Nephron progenitor cell (in vitro differentiated cells): ENCODE measurements at regions not wholly inside any gene's neighbourhood (a gene's known extent, or its start where the extent isn't known, plus 50 kb on each side); places are given as distances from the start of the nearest gene placed in this dataset.

Experiments used
- DNase-seq: peaks from one replicate; pipeline ENCODE4 v3.0.0; 2021
- H3K27ac Mint-ChIP-seq: 2 replicates; pipeline ENCODE4 v1.8.0; 2021; ENCODE audit warnings: mild to moderate bottlenecking, moderate library complexity, mixed read lengths
- H3K27me3 Mint-ChIP-seq: 2 replicates; pipeline ENCODE4 v1.8.0; 2021; ENCODE audit warnings: mild to moderate bottlenecking, low read depth, mixed read lengths; ENCODE audit not compliant: poor library complexity
- H3K36me3 Mint-ChIP-seq: 2 replicates; pipeline ENCODE4 v1.8.0; 2021; ENCODE audit warnings: low read depth, mixed read lengths
- H3K4me1 Mint-ChIP-seq: 2 replicates; pipeline ENCODE4 v1.8.0; 2021; ENCODE audit warnings: mixed read lengths
- H3K4me3 Mint-ChIP-seq: 2 replicates; pipeline ENCODE4 v1.8.0; 2021; ENCODE audit warnings: mild to moderate bottlenecking, moderate library complexity, mixed read lengths
- H3K9me3 Mint-ChIP-seq: 2 replicates; pipeline ENCODE4 v1.8.0; 2021; ENCODE audit warnings: mild to moderate bottlenecking, moderate library complexity, mixed read lengths
- TF ChIP-seq, protein P1 (sequence below): fragments of 200-600 bp; sonication (generic); IDR thresholded peaks from 2 replicates; pipeline ENCODE4 v1.5.0; 2021; ENCODE audit warnings: antibody characterized with exemption

GRCh38 chr13:97133554-97133953, 88.6 kb upstream of the MBNL2 start:
- Mint-ChIP-seq H3K27ac (no peak overlapping the region), H3K4me1 (peaks cover 26% of the 10 kb centered on the region), H3K36me3 (no peaks in the 10 kb centered on the region), H3K27me3 (peaks cover 7% of the 10 kb centered on the region), H3K4me3 (no peak overlapping the region), H3K9me3 (no peaks in the 10 kb centered on the region)
- TF ChIP-seq, protein P1, sequence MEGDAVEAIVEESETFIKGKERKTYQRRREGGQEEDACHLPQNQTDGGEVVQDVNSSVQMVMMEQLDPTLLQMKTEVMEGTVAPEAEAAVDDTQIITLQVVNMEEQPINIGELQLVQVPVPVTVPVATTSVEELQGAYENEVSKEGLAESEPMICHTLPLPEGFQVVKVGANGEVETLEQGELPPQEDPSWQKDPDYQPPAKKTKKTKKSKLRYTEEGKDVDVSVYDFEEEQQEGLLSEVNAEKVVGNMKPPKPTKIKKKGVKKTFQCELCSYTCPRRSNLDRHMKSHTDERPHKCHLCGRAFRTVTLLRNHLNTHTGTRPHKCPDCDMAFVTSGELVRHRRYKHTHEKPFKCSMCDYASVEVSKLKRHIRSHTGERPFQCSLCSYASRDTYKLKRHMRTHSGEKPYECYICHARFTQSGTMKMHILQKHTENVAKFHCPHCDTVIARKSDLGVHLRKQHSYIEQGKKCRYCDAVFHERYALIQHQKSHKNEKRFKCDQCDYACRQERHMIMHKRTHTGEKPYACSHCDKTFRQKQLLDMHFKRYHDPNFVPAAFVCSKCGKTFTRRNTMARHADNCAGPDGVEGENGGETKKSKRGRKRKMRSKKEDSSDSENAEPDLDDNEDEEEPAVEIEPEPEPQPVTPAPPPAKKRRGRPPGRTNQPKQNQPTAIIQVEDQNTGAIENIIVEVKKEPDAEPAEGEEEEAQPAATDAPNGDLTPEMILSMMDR = no peak
- DNase-seq = no peak

DNA sequence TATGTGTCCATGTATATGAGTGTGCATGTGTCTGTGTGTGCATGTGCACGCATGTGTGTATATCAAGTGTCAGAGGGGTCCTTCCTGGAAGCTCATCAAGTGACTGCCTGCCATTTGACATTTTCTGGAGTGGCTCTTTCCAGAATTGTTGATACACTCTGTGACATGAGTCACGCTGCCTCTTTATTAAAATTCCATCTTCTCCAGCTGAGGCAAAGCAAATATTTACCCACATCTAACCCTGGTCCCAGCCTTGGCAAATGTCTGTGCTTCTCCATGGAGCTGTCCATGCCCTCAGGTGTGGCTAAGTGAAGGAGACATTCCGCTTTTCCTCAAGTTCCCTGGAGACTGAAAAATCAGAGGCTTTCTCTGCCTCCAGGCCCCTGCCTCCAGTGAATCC, 88.2 kb upstream of the MBNL2 start:
- H3K36me3 Mint-ChIP-seq = no peaks in the 10 kb centered on the region
- H3K9me3 Mint-ChIP-seq = no peaks in the 10 kb centered on the region
- H3K27ac Mint-ChIP-seq = no peak overlapping the region
- no peak overlapping the region for H3K4me3 Mint-ChIP-seq
- TF ChIP-seq, protein P1 = no peak
- peaks cover 26% of the 10 kb centered on the region for H3K4me1 Mint-ChIP-seq
- no peak for DNase-seq
- H3K27me3 Mint-ChIP-seq = peaks cover 7% of the 10 kb centered on the region

- H3K9me3 Mint-ChIP-seq = no peaks in the 10 kb centered on the region
- TF ChIP-seq, protein P1 = no peak
- no peak overlapping the region for H3K4me3 Mint-ChIP-seq
- H3K4me1 Mint-ChIP-seq = peaks cover 26% of the 10 kb centered on the region
- H3K27ac Mint-ChIP-seq = no peak overlapping the region
- no peaks in the 10 kb centered on the region for H3K36me3 Mint-ChIP-seq
- peaks cover 7% of the 10 kb centered on the region for H3K27me3 Mint-ChIP-seq
- no peak for DNase-seq
These were observed 87.6 kb upstream of the MBNL2 start for GRCh38 chr13:97134364-97135095.

DNA sequence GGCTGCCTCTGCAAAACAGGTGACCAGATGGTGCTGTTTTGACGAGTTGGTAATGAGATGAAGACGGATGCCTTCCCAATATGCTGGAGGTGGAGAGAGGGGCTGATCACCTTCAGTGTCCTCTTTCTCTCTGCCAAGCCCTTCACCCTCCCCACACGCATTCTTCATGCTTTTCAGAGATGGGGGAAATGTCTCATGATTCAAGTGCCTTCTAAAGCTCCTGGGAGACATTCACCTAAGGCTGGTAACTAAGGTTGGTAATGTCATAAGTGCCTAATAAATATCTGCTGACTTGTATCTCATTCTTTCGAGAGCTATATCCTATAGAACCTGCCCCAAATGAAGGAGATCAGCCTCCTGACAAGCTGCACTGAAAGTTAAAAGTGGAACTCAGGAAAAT, 86.2 kb upstream of the MBNL2 start:
- H3K36me3 Mint-ChIP-seq = no peaks in the 10 kb centered on the region
- peaks cover 28% of the 10 kb centered on the region for H3K4me1 Mint-ChIP-seq
- H3K4me3 Mint-ChIP-seq = no peak overlapping the region

GRCh38 chr13:97136418-97136817, 85.7 kb upstream of the MBNL2 start:
- Mint-ChIP-seq H3K27ac (no peak overlapping the region), H3K4me3 (no peak overlapping the region), H3K36me3 (no peaks in the 10 kb centered on the region), H3K9me3 (no peaks in the 10 kb centered on the region), H3K4me1 (peaks cover 29% of the 10 kb centered on the region), H3K27me3 (peaks cover 7% of the 10 kb centered on the region)
- no peak for DNase-seq
- TF ChIP-seq, protein P1 = no peak

More for the DNA sequence above, 86.2 kb upstream of the MBNL2 start:
- TF ChIP-seq, protein P1 = no peak
- H3K27ac Mint-ChIP-seq = no peak overlapping the region
- no peak for DNase-seq
- no peaks in the 10 kb centered on the region for H3K9me3 Mint-ChIP-seq
- H3K27me3 Mint-ChIP-seq = peaks cover 7% of the 10 kb centered on the region

- Mint-ChIP-seq H3K9me3 (no peaks in the 10 kb centered on the region), H3K27me3 (peaks cover 7% of the 10 kb centered on the region), H3K4me3 (no peak overlapping the region), H3K27ac (no peak overlapping the region), H3K4me1 (peaks cover 27% of the 10 kb centered on the region), H3K36me3 (no peaks in the 10 kb centered on the region)
- TF ChIP-seq, protein P1 = no peak
- no peak for DNase-seq
These were observed 82.4 kb upstream of the MBNL2 start for GRCh38 chr13:97139691-97140090.
